G401 (cell line): ENCODE measurements at regions not wholly inside any gene's neighbourhood (a gene's known extent, or its start where the extent isn't known, plus 50 kb on each side); places are given as distances from the start of the nearest gene placed in this dataset.

ENCODE experiments used
- DNase-seq: peaks from one replicate; pipeline ENCODE4 v3.0.0-alpha.2; 2015; ENCODE audit warnings: low spot score
- in situ Hi-C: cut with HindIII; loops from 2 replicates; pipeline ENCODE4 v1.10.0; 2016; ENCODE audit warnings: low sequenced_read_pairs, mixed read lengths

GRCh38 chr11:119550053-119550752 lies 127.2 kb upstream of the THY1 start:
- in situ Hi-C loops = no loop called here
- no peak for DNase-seq

DNA sequence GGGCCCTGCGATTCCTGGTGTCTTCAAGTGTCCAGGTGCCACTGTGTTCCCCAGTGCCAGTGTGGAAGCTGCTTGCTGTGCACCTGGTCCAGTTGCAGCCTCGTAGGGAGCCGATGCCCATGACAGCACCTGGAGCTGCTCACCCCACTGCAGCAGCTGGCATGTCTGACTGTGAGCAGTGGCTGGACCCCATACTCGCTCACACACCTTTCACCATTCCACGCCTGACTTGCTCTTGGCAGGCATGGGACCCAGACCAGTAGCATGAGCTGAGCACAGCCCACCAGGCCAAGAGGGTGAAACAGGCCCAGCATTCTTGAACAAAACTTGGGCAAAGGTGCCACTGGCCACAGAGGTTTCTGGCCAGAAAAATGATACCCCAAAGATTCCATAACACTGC lies 124.5 kb upstream of the THY1 start:
- no peak for DNase-seq
- in situ Hi-C loops = no loop called here

DNA sequence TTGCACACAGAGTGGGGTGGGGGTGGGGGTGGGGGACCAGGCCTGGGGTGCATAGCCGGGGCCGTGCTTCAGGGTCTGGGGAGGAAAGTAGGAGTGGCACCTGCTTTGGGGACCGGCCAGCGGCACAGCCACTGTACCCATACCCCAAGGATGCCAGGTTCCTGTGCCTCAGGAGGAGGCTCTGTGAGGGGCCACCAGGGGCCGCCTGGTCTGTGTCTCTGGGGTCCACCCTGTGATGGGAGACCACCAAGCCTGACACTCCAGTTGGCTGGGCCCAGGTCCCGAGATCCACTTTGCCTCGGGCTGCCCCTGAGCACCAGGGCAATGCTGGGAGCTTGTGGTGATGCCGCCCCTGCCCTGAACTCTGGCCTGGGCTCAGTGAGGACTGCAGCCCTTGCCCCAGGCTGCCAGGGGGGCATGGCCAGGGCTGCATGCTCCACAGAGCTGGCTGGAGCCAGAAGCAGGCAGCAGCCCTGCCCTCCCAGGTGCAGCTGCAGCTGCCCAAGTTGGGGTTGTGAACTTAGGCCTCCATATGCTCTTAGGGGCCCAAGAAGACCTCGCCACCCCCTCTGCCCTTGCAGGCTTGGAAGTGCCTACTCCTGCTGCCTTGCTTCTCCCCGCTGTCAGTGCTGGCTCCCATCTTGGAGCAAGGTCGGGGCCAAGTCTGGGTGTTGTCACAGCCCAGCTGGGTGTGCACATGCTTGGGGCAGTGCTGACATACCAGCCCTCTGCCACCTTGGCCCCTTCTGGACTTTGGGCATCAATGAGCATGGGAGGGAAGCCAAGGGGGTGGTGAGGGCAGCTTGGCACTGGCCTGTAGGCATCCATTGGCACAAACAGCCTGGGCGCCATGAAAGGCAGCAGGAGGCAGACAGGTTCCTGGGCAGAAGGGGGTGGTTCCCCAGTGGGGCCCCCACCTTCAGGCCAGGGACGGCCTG lies 123.3 kb upstream of the THY1 start:
- DNase-seq = no peak
- in situ Hi-C loops = no loop called here

DNA sequence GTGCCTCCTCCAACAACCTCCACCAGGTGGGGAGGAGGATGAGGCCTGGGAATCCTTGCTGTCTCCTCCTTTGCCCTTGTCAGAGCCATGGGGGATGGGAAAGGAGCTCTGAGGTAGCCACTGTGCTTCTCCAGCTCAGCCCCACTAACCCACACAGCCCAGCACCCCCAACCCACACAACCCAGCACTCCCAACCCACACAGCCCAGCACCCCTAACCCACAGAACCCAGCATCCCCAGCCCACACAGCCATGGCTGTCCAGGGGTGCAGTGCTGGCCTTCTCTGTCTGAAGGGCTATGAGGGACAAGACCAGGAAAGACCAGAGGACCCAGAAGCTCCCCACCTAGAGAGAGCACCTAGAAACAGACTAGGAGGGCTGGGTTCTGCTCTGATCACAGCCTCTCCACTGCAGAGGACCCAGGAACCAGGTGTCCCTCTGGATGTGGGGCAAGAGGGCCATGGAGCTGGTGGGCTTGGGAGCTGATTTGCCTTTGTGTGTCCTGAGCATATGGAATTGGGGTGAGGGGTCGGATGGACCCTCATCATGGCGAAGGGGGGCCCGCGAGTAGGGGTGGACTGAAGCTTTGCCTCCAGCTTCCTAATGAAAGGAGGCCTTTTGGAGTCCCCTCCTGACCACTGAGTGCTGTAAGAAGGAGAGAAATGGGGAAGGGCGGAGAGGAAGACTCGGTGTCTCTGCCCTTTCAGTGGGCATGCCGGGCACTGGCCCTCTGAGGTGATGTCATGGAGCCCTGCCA lies 117.6 kb upstream of the THY1 start:
- in situ Hi-C loops = no loop called here
- DNase-seq = no peak

GRCh38 chr11:119539583-119539982 lies 116.6 kb upstream of the THY1 start:
- in situ Hi-C loops = no loop called here
- no peak for DNase-seq

DNA sequence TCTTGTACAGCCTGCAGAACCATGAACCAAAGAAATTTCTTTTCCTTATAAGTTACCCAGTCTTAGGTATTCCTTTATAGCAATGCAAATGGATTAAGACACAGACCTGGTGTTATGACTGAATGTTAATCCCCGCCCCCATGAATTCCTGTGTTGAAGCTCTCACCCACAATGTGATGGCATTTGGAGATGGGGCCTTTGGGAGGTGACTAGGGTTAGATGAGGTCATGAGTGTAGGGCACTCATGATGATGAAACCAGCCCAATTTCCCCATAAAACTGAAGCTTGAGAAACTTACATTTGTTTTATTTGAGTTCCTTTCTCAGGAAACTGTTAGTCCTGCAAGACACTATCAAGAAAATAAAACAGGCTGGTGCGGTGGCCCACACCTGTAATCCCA lies 115.8 kb upstream of the THY1 start:
- no peak for DNase-seq
- in situ Hi-C loops = no loop called here

GRCh38 chr11:119537306-119538253 lies 114.6 kb upstream of the THY1 start:
- in situ Hi-C loops = no loop called here
- no peak for DNase-seq

DNA sequence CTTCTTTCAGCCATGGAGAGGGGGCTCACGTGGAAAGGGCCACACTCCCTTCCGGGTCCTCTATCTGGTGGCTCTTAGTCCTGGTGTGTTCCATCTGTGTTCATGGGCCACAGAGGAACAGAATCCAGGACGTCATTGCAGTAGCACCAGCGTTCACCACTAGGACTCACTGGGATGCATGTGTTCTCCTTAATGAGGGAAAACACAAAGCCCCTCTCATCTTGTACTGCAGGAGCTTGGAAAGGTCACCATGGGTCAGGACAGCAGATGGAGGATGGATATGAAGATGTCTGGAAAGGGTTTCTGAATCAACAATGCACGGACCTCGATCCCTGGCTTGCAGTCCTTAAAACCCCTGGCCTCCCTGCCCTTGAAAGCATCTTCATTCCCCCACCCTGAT lies 113.8 kb upstream of the THY1 start:
- no peak for DNase-seq
- in situ Hi-C loops = no loop called here

- in situ Hi-C loops = no loop called here
- DNase-seq = peak; percentile 71
Measured at GRCh38 chr11:119533921-119534736, 111.2 kb upstream of the THY1 start.

GRCh38 chr11:119533462-119533861 lies 110.5 kb upstream of the THY1 start:
- no peak for DNase-seq
- in situ Hi-C loops = no loop called here

- in situ Hi-C loops = no loop called here
- DNase-seq = no peak
Measured at GRCh38 chr11:119532551-119532950, 109.6 kb upstream of the THY1 start.

DNA sequence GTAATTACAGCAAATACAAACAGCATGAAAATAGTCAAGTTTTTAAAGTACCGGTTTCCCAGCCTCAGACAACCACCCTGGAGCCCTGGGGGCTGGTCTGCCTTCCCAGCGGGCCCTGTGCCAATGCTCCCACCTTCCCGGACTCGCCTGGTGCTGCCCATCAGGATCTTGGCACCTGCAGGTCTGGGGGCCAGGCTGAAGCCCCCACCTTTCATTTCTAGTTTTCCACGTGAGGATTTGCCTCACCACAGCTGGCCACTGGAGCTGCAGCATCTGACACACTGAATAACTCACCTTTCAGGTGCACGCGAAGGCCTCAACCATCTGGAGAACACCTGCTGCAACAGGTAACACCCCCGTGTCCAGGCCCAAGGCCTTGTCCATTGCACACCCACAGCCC lies 108.7 kb upstream of the THY1 start:
- in situ Hi-C loops = no loop called here
- no peak for DNase-seq

DNA sequence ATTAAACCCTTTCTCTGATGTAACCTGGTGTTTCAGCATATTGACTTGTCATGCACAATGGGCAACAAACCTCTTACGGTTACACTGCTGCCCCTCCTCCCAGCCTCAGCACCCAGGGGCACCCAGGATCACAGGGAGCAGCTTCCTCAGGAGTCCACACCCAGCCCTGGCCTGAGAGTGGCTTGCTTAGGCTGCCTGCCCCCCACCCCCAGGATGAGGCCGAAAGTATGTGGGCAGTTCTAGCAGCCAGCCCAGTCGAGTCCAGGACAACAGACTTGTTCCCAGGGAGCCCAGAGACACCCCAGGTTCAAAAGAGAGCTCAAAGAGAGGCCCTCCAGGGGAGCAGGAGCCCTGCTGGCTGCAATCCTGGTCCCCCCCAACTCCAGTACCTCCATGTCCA lies 108.1 kb upstream of the THY1 start:
- no peak for DNase-seq
- in situ Hi-C loops = no loop called here

GRCh38 chr11:119530509-119530908 lies 107.5 kb upstream of the THY1 start:
- DNase-seq = no peak
- in situ Hi-C loops = no loop called here

GRCh38 chr11:119529936-119530335 lies 107.0 kb upstream of the THY1 start:
- in situ Hi-C loops = no loop called here
- DNase-seq = peak; percentile 86

- DNase-seq = no peak
- in situ Hi-C loops = no loop called here
Measured at GRCh38 chr11:119529063-119529845, 106.3 kb upstream of the THY1 start.

DNA sequence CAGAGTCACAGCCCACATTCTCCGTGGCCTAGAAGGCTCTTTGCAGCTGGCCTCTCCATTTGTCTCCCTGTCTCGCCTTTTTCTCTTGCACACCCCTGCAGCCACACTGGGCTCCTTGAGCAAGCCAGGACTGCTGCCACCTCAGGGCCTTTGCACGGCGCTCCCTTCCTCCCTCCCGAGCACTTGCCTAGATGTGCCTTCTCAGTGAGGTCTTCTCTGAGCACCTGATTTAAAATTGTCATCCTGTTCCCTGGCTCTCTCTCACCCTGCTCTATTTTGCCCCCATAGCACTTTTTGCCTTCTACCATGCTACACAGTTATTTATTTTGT lies 102.9 kb upstream of the THY1 start:
- in situ Hi-C loops = no loop called here
- DNase-seq = no peak
